HG02981 (cell line): ENCODE measurements at regions not wholly inside any gene's neighbourhood (a gene's known extent, or its start where the extent isn't known, plus 50 kb on each side); places are given as distances from the start of the nearest gene placed in this dataset.
"Not testable (repeated sequence)": the region's sequence is repeated elsewhere in the genome, so short reads cannot be mapped to it uniquely, and the experiment has no call there.

Source experiments
- ATAC-seq: cut with Tn5 transposase; IDR thresholded peaks from one replicate; pipeline ENCODE4 v1.9.1; 2021; ENCODE audit warnings: mild to moderate bottlenecking, moderate library complexity; ENCODE audit not compliant: unreplicated experiment

- not testable (repeated sequence) for ATAC-seq
These were observed 538.8 kb upstream of the CADM1 start for GRCh38 chr11:116043059-116043458.

GRCh38 chr11:116042146-116042545 lies 537.9 kb upstream of the CADM1 start:
- no peak for ATAC-seq

- no peak for ATAC-seq
These were observed 533.6 kb upstream of the CADM1 start for GRCh38 chr11:116037861-116038260.

- no peak for ATAC-seq
These were observed 531.8 kb upstream of the CADM1 start for GRCh38 chr11:116035977-116036376.

- ATAC-seq: no peak
These were observed 529.8 kb upstream of the CADM1 start for GRCh38 chr11:116033931-116034553.

- ATAC-seq: no peak
These were observed 526.6 kb upstream of the CADM1 start for GRCh38 chr11:116030697-116031331.

- not testable (repeated sequence) for ATAC-seq
These were observed 524.3 kb upstream of the CADM1 start for GRCh38 chr11:116028506-116028905.

- ATAC-seq: no peak
These were observed 495.2 kb upstream of the CADM1 start for GRCh38 chr11:115999437-115999836.

GRCh38 chr11:115996808-115997188 lies 492.6 kb upstream of the CADM1 start:
- ATAC-seq: peak; percentile 22

- peak; percentile 96 for ATAC-seq
These were observed 492.1 kb upstream of the CADM1 start for GRCh38 chr11:115996125-115996807.

GRCh38 chr11:115993590-115993989 lies 489.4 kb upstream of the CADM1 start:
- no peak for ATAC-seq

- no peak for ATAC-seq
These were observed 485.8 kb upstream of the CADM1 start for GRCh38 chr11:115990004-115990447.

GRCh38 chr11:115985896-115986295 lies 481.7 kb upstream of the CADM1 start:
- no peak for ATAC-seq

- ATAC-seq: no peak
These were observed 480.0 kb upstream of the CADM1 start for GRCh38 chr11:115984228-115984627.

GRCh38 chr11:115982666-115983065 lies 478.5 kb upstream of the CADM1 start:
- ATAC-seq: no peak

GRCh38 chr11:115981814-115982471 lies 477.7 kb upstream of the CADM1 start:
- no peak for ATAC-seq

GRCh38 chr11:115981104-115981481 lies 476.9 kb upstream of the CADM1 start:
- no peak for ATAC-seq

- no peak for ATAC-seq
These were observed 476.3 kb upstream of the CADM1 start for GRCh38 chr11:115980337-115981103.

GRCh38 chr11:115974703-115975102 lies 470.5 kb upstream of the CADM1 start:
- no peak for ATAC-seq

GRCh38 chr11:115967203-115967602 lies 463.0 kb upstream of the CADM1 start:
- ATAC-seq: not testable (repeated sequence)
